ENCODE measurements at regions not wholly inside any gene's neighbourhood (a gene's known extent, or its start where the extent isn't known, plus 50 kb on each side); places are given as distances from the start of the nearest gene placed in this dataset.

- TF ChIP-seq EZH2phosphoT487 (IDR thresholded peaks at IDR 0.05; ENCODE audit: low read depth, severe bottlenecking, unreplicated experiment) (no peak), CTCF (IDR thresholded peaks at IDR 0.05; ENCODE audit: poor library complexity) (no peak)
Measured at GRCh38 chr1:213679153-213679552, 308.6 kb upstream of the PROX1 start.

Data from hepatocyte (in vitro differentiated cells).